HG03354 (cell line): ENCODE measurements at regions not wholly inside any gene's neighbourhood (a gene's known extent, or its start where the extent isn't known, plus 50 kb on each side); places are given as distances from the start of the nearest gene placed in this dataset.

ENCODE experiments used
- ATAC-seq: cut with Tn5 transposase; IDR thresholded peaks from one replicate; pipeline ENCODE4 v1.9.1; 2021; ENCODE audit warnings: mild to moderate bottlenecking; ENCODE audit not compliant: unreplicated experiment, poor library complexity, severe bottlenecking

DNA sequence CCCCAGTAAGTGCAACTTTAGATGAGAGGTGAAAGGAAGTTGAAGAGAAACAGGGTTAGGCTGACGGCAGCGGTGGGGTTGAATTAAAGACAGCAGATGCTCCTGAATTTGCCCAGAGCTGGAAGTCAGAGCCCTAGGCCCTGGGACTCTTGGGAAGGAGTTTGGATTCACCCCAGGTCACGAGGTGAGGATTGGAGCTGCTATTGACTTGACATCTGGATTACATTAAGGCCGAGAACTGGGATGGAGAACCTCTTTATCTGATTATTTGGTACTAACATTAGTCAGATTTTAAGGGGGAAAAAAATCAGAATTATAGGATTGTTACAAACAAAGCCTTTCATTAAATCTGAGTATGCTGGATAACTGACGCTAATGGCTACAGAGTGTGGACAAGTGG is 367.2 kb downstream of the ZNF536 start:
- ATAC-seq = no peak

DNA sequence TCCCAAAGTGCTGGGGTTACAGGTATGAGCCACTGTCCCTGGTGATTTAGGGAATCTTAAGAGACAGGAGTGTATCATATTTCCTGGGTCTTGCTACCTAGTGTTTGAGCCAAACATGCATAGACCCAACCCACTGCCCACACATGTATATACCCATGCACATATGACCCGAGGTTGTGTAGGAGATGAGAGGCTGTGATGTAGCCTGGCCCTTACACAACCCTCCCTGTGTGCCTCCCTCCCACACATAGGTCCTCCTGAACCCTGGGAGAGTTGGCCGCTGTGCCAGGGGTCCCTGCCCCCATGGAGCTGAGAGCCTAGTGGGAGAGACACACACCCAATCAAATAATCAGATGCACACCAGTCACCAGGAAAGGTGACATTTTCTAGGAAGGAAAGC is 365.9 kb downstream of the ZNF536 start:
- no peak for ATAC-seq

DNA sequence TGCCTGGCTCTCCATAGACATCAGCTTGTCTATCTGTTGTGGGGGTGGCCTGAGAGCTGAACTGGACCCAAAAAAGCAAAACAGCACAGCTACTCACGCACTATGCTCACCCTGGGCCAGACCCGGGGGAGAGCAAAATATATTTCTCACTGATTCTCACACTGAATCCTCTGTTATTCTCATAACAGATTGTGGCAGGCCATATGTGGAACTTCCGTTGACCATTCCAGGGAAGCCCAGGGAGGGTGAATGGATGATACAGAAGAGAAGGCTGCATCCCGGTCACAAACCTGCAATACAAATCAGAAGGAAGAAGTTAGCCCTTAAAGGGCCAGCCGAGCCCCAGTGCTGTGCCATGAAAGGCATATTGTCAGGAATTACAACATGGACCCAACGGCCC is 362.5 kb downstream of the ZNF536 start:
- ATAC-seq = no peak

DNA sequence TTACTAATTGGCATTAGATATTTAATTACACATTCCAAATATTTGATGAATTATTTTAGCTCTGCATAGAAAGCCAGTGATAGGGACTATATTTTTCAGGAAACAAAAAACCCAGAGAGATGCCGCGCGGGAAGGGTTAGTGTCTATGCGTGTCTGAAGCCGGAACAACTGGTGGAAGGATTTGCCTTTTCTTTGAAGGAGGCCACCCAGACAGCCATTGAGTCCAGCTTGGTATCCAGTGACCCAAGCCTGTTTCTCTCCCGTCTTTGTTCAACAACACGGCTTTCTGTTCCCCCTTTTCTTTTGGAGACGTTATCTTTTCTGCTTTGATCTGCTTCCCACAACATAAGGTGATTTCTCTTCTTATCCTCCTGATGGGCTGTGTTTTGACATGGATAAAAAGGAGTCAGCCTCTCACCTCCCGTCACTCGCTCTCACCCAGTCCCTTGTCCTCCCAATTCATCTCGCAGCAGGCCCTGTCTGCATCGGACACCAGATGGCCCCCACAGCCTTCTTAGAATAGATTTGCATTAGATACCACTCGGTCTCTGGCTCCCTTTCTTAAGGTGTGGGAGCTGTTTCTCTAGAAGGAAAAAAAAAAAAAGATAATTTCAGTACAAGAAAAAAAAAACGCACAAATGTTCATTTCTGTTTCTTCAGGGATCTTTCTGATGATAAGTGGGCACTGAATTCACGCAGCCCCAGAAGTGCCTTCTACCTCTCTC is 361.8 kb downstream of the ZNF536 start:
- ATAC-seq = no peak

DNA sequence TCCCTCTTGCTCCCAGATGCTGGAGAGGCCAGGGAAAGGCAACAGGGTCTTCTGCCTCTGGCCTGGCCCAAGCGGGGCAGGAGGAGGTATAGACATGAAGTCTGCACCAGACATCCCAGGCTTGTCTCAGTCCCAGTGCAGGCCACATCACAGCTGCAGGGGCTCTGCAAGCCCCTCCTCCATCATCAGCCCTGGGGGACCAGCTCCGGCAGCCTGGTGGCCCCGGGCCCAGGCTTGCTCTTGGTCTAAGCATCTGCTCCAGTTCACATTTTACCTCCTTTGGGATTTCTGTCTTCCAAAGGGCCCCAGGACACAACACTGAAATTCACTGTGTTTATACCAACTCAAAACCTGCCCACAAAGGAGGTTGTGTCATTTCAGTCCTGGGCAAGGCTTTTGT is 359.4 kb downstream of the ZNF536 start:
- no peak for ATAC-seq

DNA sequence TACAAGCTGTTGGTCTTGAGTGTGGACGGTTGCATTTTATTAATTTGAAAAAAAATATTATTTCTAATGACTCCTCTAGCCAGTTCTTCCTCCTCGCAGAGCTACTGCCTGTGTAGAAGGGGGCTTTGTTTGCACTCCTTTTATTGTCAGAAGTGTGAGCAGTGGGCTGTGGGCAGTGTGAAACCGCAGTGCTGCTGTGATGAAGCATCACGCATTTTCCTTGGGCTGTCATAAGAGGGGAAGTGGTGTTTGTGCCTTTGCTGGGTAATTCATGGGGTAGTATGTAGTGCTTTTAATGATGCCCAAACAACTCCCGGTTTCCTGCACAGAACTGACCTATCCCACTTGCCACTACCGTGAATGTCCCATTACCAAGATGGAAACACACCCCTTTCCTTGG is 357.3 kb downstream of the ZNF536 start:
- ATAC-seq = no peak

DNA sequence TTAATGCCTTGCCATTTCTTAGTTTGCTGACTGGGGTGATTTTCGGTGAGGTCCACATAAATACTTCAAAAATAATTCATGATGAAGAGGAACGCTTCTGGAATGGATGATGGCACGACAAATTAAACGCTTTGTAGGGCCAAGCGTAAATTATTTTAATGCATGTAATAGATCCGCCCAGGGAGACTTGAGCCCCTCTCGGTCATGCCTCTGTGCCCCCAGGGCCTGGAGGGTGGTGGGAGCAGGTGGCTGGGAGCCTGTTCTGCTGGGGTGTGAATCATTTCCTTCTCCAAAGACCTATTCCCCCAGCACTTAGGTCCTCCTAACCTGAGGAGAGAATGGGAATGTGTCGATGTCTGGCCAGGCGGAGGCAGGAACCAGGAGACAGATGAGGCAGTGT is 350.6 kb downstream of the ZNF536 start:
- ATAC-seq = no peak

DNA sequence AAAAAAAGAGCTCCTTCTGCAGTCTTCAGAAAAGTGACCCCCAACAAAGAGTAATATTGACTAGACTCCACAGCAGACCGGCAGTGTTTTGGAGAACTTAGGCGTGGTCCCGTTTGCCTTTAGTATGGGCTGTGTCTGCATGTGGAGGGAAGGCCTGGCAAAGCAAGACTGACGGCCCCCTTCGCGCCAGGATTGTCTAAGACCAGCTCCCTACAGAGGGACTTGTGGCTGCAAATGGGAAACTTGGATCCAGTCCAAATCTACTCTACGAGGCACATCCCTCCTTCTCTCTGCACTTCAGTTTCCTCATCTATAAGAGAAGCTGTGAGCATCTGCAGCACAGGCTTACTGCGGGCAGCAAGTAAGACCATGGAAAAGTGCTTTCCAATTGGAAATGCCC is 350.0 kb downstream of the ZNF536 start:
- ATAC-seq = no peak

DNA sequence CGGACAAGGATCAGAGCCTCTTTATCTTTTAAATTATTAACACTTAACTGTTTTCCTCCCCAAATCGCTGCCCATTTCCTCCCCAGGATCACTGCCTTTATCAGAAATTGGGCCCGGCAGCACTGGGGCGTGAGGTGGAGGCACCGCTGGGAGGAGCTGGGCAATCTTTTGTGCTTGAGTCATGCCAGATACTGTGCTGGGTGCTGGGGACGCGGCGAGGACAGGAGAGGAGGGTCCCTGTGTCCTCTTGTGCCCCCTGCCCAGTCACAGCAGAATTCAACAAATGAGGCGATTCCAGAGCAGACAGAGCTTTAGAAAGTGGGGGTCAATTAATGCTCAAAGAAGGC is 347.8 kb downstream of the ZNF536 start:
- ATAC-seq = no peak

DNA sequence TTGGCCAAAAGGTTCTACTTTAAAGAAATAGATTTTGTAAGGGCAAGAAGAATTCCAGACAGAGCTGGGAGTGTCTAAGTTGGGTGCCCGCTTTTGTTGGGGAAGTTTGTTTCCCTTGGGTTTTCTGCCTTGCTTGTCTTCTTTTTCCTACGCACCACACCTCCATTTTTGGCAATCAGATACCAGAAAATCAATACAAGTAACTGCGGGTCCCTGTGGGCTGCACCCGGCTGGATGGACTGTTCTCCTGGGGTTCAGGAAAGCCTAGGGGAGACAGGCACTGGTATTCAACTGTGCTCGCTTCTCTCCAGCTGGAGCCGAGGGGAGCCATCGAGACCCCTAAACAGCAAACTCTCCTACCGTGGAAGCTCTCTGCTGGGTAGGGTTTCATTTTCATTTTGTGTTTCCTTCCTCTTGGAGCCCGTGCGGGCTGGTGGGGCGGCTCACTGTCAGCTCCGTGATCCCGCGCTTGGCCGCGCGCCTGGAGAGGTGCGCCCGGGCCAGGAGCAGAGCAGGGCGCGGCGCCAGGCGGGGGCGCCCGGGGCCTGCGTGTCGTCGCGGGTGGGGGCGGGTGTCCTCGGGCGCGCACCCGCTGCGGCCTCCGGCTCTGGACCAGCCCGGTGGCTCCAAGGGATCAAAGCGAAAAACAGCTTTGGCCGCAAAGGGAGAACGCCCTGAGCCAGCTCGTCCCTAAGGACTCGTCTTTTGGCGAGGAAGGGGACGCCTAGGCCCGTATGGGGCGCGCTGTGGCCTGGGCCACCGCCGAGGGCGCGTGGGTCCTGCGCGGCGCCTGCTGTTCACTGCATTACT is 347.2 kb downstream of the ZNF536 start:
- ATAC-seq = no peak

DNA sequence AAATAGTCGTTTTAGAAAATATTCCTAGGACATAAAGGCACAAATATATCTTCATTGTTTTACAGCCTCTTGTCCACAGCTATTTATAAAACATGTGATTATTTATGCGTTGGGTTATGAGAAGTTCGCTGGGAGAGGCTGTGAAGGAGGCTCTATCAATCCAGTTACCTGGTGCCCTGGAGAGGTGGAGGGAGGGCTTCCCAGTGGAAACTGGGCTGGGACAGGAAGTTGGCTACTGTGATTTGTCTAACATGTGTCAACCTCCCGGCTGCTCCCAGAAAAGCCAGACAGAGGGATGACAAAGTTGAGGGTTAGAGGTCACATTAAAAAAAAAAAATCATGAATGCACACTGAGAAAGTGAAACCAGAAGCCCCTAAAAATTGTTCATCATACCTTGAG is 346.5 kb downstream of the ZNF536 start:
- ATAC-seq = no peak

DNA sequence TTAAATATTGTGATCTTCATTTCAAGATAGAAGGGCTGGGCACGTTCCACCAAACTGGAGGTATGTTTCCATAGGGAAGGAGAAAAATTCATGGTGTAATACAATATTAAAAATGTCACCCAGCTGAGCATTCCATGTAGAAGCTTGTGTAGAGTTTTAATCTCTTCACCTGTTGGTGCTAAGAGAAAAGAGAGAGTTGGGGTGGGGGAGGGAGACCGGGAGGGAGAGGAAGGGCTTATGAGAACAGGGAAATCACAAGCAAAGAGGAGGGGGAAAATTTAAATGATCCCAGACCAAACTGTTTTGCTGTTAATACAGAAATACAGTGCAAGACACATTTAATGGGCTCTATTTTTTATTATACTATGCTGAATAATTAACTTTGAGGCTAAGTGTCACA is 345.8 kb downstream of the ZNF536 start:
- ATAC-seq = no peak

DNA sequence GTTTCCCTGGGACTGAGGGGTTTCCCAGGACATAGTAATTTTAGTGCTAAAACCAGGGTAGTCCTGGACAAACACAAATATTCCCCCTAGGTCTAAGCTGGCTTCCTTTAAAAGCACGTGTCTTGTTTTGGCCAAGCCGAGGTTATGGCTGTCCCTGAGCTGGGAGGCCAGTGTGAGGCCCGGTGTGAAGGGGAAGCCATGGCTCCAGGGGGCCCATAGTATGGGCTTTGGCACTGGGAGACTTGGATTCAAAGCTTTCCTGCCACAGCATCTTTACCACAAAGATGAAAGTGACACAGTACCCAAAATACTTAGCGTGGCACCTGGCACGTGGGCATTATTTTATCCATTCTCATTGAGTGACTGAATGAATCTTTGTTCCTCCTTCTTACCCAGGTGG is 345.2 kb downstream of the ZNF536 start:
- ATAC-seq = no peak

DNA sequence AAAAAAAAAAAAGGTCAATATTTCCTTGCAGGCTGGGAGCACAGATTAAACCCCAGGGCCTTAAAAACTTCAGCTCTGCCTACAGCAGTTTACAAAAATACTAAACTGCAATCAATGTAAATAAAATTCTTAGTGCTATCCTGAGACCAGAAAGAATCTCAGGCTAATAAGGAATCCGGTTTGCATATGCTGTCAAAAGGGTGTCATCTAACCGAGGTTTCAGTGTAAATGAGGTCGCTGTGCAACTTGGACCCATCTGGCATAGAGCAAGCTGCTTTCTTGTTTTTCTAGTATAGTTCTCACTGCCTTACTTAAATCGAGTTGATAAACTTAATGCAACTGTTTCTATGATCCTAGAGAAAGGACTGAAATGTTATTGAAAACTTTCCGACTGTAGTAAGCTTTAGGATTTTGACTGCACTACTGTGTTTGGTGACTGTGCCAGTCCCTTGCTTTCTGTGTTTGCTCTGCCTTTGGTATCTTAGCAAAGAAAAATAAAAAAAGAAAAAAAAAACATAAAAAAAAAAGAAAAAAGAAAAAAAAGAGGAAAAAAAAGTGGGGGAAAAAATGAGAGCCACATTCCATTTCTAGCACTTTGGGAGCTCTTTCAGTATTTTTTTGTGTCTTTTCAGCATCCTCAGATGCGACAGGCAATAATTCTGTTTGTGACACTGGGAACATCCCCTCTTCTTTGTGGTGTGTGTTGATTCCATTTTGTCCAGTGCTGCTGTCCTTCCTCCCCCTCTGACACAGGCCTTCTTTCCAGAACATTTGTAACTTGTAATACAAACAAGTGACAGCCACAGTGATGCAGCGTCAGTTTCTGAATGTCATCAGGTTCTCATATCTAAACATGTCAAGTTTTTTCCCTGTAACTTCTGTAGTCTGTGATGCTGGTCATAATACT is 340.5 kb downstream of the ZNF536 start:
- ATAC-seq = no peak

DNA sequence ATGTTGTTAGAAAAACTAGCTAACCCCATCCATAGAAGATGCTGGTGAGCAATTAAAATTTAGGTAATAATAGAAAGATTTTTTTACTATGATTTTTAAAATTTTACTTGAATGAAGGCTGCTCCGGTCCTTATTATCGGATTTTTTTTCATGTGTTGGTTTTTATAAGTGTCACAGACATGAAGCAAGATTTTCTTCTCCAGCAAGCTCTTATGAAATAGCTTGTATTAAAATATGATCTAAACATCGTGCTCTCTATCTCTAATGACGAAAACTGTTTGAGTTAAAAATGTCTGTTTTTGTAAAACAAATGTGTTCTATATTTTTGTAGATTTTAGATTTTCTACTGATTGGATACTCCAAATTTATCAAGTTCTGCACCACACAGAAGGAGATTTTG is 339.6 kb downstream of the ZNF536 start:
- no peak for ATAC-seq

DNA sequence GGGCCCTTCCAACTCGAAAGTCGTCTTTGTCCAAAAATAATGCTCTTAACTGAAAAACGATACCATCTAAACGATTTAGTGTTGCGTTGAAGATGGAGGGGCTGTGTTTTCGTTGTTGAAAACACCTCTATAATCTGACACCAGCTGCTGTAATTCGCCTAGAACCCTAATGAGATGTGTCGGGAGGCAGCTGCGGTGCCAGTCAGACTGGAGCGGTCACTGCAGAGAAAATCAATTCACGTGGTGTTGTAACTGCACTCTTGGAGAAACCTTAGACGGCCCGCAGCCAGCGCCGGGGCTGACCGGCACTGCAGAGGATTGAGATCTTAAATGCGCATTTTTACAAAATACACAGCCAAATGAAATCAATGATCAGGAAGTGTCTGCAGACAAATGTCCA is 339.1 kb downstream of the ZNF536 start:
- ATAC-seq = no peak

DNA sequence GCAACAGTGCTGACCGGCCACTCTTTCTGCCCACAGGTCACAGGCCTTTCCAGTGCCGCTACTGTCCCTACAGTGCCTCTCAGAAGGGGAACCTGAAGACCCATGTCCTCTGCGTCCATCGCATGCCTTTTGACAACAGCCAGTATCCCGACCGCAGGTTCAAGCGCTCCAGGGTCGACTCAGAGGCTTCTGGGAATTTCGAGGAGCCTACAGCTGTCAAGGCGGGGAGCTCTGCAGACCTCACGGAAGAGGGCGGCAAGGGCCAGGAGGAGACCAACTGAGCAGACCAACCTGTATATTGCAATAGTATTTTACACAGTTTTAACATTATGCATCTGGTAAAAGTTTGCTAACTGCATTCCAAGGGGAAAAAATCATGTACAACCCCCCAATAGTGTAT is 338.5 kb downstream of the ZNF536 start:
- no peak for ATAC-seq

DNA sequence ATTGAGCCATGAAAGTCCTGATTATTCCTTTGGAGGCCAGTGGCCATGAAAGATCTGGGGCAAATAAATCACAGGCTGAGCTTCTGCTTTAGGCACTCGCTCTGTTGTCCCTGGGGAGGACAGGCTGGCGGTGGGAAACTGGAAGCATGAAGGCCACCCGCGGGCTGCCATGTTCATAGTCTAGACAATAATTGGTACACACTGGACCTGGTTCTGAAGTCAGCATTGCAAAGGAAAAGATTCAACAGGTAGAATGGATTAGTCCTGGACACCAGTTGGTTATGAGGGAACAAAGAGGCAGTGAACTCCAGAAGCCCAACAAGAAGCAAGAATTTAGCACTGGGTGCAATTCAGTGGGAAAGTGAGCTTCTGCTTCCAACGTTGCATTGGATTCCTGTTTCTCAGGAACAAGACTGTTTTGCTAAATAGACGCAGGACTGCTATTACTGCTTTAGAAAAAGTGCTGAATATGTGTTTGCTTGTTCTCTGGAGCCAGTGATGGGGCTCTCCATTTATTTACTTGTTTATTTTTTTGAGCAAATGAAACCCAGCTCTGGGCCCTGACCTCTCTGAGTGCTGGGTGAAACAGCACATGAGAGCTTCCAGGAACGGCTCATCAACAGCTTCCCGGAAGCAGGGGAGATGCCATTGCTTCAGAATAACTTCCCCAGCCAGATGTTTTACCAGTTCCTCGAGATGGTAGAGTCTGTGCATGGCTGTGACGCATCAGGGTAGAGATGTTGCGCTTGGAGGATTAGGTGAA is 336.4 kb downstream of the ZNF536 start:
- ATAC-seq = no peak

DNA sequence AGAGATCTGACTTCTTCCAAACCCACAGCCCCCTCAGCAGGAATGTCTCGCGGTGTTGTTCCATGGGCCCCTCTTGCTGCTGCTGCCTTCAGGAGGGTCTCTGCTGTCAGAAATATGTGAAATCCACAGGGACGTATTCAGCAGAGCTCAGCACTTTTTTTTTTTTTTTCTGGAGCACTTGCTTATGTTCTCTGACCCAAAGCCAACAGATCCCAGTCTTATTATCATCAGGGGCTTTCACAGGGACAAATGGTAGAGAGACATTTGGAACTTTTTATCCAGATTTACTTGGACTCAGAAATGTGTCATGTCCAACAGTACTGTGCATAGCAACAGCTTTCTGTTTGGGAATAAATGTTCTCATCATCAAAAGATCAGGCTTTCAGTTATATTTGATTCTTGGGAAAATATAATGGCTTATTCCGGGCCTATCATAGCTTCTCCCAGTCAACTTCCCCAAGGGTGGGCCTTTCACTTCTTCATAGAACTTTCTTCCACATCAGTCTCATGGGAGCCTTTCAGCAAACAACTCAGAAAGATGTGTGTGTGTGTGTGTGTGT is 332.7 kb downstream of the ZNF536 start:
- no peak for ATAC-seq

DNA sequence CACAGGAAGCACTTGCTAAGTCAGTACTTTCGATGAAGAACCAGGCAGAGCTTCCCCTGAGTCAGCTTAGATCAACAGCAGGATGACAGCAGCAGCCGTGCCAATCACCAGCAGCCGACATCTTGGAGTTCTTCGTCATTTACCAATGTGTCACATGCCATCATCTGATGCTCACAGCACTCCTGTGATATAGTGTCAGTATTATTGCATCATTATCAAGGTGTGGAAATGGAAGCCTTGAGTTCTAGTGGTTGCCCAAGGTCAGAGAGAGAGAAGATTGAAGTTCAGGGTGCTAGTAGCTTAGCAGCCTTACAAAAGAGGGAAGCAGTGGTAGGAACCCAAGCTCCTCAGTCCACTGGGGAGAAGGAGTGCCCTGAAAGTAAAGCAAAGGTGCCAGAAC is 331.5 kb downstream of the ZNF536 start:
- ATAC-seq = no peak
